GM12874 (cell line): ENCODE measurements at regions not wholly inside any gene's neighbourhood (a gene's known extent, or its start where the extent isn't known, plus 50 kb on each side); places are given as distances from the start of the nearest gene placed in this dataset.

Source experiments
- TF ChIP-seq, protein P1 (sequence below): IDR thresholded peaks from 2 replicates; pipeline ENCODE4 v1.5.1; 2011; ENCODE audit warnings: low read depth, mild to moderate bottlenecking, control low read depth, low read length, moderate library complexity; ENCODE audit not compliant: insufficient read depth

DNA sequence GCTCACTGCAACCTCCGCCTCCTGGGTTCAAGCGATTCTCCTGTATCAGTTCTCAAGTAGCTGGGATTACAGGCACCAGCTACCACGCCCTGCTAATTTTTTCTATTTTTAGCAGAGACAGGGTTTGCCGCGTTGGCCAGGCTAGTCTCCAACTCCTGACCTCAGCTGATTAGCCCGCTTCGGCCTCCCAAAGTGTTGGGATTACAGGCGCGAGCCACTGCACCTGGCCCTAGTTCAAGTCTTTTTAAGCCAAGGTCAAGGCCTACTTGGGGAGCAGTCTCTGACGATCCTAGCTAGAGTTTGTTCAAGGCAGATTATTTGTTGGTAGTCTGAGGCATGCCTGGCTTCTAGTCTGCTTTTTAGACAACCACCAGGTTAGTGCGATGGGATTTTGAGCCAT is 709.5 kb upstream of the COBL start:
- TF ChIP-seq, protein P1, sequence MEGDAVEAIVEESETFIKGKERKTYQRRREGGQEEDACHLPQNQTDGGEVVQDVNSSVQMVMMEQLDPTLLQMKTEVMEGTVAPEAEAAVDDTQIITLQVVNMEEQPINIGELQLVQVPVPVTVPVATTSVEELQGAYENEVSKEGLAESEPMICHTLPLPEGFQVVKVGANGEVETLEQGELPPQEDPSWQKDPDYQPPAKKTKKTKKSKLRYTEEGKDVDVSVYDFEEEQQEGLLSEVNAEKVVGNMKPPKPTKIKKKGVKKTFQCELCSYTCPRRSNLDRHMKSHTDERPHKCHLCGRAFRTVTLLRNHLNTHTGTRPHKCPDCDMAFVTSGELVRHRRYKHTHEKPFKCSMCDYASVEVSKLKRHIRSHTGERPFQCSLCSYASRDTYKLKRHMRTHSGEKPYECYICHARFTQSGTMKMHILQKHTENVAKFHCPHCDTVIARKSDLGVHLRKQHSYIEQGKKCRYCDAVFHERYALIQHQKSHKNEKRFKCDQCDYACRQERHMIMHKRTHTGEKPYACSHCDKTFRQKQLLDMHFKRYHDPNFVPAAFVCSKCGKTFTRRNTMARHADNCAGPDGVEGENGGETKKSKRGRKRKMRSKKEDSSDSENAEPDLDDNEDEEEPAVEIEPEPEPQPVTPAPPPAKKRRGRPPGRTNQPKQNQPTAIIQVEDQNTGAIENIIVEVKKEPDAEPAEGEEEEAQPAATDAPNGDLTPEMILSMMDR: no peak

DNA sequence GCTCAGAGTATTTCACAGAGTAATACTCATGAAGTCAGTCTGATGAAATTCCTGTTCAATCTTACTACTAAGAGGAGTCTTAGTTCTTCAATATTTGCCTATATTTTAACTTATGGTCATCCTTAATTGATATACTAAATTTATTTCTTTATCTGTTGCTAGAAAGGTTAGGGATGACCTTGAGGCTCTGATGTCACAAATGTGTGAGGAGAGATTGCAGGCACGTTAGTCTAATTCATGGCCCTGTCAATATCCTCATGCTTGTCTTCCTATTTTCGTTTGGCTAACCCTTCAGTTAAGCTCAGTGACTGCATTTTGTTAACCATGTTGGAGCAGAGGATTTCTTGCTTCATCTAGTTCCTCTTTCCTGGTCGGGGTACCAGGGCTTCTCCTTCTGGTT is 704.7 kb upstream of the COBL start:
- TF ChIP-seq, protein P1: no peak

DNA sequence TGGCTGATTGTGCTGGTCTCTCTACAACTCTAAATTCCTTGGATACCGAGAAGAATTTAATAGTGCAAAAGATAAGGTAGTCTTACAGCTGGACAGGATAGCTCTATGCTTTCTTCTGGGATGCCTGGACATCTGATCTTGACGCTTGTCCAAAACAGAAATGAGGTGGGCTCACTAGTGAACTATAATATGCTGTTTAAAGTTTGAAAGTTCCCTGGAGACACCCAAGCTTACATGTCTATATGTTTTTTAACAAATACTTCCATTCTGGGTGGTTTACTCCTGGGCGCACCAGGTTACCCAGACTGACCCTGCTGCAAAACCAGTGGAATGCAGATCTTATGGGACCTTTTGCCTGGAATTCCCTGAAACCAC is 702.1 kb upstream of the COBL start:
- TF ChIP-seq, protein P1: no peak

DNA sequence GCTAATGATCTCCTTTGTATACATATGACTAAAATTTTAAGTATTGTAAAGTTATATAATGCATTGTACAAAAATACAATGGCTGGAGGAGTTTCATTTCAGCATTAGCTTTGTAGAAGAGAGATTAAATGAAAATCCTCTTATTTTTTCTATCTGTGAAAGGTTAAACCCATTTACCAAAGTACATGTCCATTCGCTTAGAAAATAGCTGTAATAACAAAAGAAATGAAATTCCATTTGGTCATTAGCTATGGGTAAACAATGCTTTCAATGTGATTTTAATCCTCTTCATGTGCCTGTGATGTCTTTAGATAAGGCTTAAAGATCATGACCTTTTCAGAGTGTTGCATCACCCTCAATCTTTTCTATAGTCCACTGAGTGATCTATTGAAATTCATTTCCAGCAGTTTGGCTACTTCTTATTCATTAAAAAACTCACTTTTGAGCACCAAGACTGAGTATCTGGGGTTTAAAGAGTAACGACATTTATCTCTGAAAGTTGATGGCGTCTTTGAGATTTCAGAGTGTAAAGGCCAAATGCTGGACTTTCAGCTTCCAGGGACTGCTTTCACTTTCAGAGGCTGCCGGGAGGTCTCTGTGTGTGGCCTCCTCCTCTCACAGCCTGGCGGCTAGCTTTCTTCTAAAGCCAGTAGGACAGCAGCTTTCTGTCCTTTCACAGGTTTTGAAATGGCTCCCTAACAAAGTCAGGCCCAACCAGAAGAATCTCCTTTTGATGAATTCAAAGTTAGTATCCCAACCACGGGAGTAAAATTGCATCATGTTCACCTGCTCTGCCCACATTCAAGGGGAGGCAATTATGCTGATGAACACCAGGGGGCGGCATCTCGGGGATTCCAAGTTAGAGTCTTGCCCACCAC is 701.4 kb upstream of the COBL start:
- TF ChIP-seq, protein P1: peak; percentile 44; the same call in 1 of the 2 replicates

DNA sequence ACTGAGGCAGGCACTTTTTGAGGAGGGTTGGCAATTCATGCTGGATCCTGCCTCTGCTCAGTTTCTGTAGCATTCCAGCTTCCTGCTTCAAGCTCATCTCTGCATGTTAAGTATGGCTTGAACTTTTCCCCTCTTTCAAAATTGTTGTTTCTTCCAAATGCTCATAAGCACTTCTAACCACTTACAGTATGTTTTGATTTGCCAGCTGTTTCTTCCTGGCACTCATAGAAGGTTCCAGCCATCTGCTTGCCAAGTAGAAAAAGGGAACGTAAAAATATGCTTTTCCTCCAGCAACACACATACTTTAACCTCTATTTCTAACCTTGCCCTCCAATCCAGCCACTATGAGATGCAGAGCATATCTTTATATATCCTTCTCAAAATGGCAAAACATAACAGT is 692.6 kb upstream of the COBL start:
- TF ChIP-seq, protein P1: no peak

DNA sequence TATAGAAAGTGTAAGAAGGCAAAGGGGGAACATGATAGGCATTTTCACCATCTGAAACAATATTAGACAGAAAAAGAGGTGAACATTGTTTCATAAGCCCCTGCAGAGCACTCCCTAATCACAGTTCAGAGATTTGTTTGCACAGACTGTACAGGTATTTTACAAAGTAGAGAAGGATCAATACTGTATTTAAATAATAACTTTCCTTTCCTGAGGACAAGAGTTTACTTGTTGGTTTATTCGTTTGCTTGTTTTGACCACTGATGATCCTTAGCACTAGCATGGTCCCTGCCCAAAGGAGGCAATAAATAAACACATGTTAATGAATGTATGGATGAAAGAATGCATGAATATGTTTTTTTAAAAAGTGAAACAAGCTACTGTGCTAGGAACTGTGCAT is 690.1 kb upstream of the COBL start:
- TF ChIP-seq, protein P1: no peak

DNA sequence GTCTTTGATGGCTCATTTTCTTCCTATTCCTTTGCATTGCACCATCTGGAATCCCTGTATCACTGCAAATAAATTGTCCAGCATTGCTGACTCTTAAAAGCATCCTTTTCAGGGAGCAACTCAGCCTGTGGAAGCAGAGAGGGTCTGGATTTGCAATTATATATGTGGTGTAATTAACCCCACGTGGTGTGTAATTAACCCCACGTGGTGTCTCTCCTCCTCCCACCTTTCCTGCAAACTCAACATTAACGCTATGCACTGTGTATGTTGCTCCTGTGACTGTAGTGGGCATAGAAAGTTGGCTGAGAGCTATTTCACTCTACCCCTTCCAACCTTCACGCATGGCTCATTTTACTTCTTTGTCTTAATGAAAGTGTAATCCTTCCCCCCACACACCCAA is 689.0 kb upstream of the COBL start:
- TF ChIP-seq, protein P1: no peak
